ENCODE measurements at regions not wholly inside any gene's neighbourhood (a gene's known extent, or its start where the extent isn't known, plus 50 kb on each side); places are given as distances from the start of the nearest gene placed in this dataset.

DNA sequence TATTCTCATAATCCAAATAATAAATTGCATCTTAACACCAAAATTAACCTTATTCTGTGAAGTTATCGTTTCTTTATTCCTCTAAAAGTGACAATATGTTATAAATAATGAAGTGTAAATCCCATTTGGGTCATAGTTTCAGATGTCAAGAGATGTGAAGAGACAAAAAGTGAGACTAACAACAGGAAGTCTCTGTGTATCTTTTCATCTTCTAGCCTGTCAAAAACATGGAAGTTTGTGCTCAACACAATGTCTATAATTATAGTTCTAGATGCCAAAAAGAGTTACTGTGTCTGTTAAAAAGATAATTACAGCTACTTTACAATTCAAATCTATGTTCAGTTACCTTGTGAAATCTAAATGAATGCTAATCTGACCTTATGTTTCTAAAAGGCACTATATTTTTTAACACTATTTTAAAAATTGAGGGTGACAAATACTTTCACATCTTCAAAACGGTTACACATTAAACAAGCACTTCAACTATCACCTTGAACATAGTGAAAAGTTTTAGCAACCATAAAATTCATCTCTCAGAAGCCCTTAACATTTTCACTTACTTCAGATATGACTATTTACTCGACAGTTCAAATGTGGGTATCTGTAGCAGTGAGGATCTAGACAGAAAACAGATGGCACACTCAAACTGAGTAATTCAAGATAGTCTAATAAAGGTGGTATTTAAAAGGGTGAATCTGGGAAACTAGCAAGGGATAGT is 509.8 kb downstream of the ARAP2 start:
- no peaks in the 10 kb centered on the region for H3K36me3 ChIP-seq (ENCODE audit: control insufficient read depth, insufficient read depth, low read length)
- H3K4me1 ChIP-seq (ENCODE audit: control insufficient read depth, insufficient read depth, low read length), result no peaks in the 10 kb centered on the region
- no peak overlapping the region for H3K9ac ChIP-seq (ENCODE audit: low read depth, low read length)
- no peaks in the 10 kb centered on the region for H3K27me3 ChIP-seq (ENCODE audit: control insufficient read depth, insufficient read depth, low read length)
- no peak overlapping the region for H3K4me3 ChIP-seq (ENCODE audit: low read depth, low read length)
- H3K9me3 ChIP-seq (ENCODE audit: control insufficient read depth, insufficient read depth, low read length), result no peaks in the 10 kb centered on the region

DNA sequence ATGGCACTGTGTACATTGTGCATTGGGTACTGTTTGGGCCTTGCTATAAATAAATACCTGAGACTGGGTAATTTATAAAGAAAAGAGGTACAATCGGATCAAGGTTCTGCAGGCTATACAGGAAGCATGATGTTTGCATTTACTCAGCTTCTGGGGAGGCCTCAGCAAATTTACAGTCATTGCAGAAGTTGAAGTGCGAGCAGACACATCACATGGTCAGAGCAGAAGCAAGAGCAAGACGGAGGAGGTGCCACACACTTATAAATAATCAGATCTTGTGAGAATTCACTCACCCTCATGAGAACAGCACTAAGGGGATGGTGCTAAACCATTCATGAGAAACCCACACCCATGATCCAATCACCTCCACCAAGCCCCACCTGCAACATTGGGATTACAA is 505.0 kb downstream of the ARAP2 start:
- no peaks in the 10 kb centered on the region for H3K9me3 ChIP-seq (ENCODE audit: control insufficient read depth, insufficient read depth, low read length)
- H3K36me3 ChIP-seq (ENCODE audit: control insufficient read depth, insufficient read depth, low read length), result no peaks in the 10 kb centered on the region
- no peak overlapping the region for H3K9ac ChIP-seq (ENCODE audit: low read depth, low read length)
- H3K4me1 ChIP-seq (ENCODE audit: control insufficient read depth, insufficient read depth, low read length), result no peaks in the 10 kb centered on the region
- H3K4me3 ChIP-seq (ENCODE audit: low read depth, low read length), result no peak overlapping the region
- H3K27me3 ChIP-seq (ENCODE audit: control insufficient read depth, insufficient read depth, low read length), result no peaks in the 10 kb centered on the region

DNA sequence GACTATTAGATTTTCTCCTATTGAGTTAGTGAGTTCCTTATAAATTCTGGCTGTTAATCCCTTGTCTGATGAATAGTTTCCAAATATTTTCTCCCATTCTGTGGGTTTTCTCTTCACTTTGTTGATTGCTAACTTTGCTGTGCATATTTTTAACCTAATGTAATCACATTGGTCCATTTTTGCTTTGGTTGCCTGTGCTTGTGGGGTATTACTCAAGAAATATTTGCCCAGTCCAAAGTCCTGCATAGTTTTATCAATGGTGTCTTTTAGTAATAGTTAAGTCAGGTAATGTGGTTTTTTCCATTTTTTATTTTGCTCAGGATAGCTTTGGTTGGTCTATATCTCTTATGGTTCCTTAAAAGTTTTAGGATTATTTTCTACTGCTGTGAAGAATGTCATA is 490.3 kb downstream of the ARAP2 start:
- Histone ChIP-seq H3K36me3 (ENCODE audit: control insufficient read depth, insufficient read depth, low read length) (no peaks in the 10 kb centered on the region), H3K4me1 (ENCODE audit: control insufficient read depth, insufficient read depth, low read length) (no peaks in the 10 kb centered on the region), H3K27me3 (ENCODE audit: control insufficient read depth, insufficient read depth, low read length) (no peaks in the 10 kb centered on the region), H3K9me3 (ENCODE audit: control insufficient read depth, insufficient read depth, low read length) (no peaks in the 10 kb centered on the region), H3K9ac (ENCODE audit: low read depth, low read length) (no peak overlapping the region), H3K4me3 (ENCODE audit: low read depth, low read length) (no peak overlapping the region)

DNA sequence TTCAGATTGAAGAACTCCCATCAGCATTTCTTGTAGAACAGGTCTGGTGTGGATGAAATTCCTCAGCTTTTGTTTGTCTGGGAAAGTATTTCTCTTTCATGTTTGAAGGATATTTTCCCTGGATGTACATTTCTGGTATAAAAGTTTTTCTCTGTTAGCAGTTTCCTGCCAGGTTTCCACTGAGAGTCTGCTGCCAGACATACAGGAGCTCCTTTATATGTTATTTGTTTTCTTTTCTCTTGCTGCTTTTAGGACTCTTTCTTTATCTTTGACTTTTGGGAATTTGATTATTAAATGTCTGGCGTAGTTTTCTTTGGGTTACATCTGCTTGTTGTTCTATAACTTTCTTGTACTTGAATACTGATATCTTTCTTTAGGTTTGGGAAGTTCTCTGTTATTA is 486.5 kb downstream of the ARAP2 start:
- H3K9ac ChIP-seq (ENCODE audit: low read depth, low read length), result no peak overlapping the region
- H3K36me3 ChIP-seq (ENCODE audit: control insufficient read depth, insufficient read depth, low read length), result no peaks in the 10 kb centered on the region
- H3K27me3 ChIP-seq (ENCODE audit: control insufficient read depth, insufficient read depth, low read length), result no peaks in the 10 kb centered on the region
- H3K9me3 ChIP-seq (ENCODE audit: control insufficient read depth, insufficient read depth, low read length), result no peaks in the 10 kb centered on the region
- H3K4me1 ChIP-seq (ENCODE audit: control insufficient read depth, insufficient read depth, low read length), result no peaks in the 10 kb centered on the region
- H3K4me3 ChIP-seq (ENCODE audit: low read depth, low read length), result no peak overlapping the region

DNA sequence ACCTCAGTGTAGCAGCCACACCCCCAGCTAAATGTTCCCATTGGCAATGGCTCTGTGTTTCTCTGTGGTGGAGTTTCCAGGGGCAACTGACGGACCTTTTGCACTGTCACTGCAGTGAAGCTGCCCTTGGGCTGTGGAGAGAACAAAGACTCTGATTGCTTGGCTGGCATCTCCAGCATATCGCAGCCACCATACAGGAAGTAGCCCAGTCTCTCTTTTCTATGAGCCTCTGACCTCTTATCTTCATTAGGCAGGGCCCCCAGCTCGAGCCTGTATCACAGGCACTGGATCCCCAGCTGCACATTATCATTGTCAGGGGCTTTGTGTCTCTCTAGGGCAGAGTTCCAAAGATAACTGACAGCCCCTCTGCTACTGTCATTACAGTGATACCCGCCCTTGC is 483.5 kb downstream of the ARAP2 start:
- Histone ChIP-seq H3K27me3 (ENCODE audit: control insufficient read depth, insufficient read depth, low read length) (no peaks in the 10 kb centered on the region), H3K36me3 (ENCODE audit: control insufficient read depth, insufficient read depth, low read length) (no peaks in the 10 kb centered on the region), H3K4me1 (ENCODE audit: control insufficient read depth, insufficient read depth, low read length) (no peaks in the 10 kb centered on the region), H3K9me3 (ENCODE audit: control insufficient read depth, insufficient read depth, low read length) (no peaks in the 10 kb centered on the region), H3K4me3 (ENCODE audit: low read depth, low read length) (no peak overlapping the region), H3K9ac (ENCODE audit: low read depth, low read length) (no peak overlapping the region)

DNA sequence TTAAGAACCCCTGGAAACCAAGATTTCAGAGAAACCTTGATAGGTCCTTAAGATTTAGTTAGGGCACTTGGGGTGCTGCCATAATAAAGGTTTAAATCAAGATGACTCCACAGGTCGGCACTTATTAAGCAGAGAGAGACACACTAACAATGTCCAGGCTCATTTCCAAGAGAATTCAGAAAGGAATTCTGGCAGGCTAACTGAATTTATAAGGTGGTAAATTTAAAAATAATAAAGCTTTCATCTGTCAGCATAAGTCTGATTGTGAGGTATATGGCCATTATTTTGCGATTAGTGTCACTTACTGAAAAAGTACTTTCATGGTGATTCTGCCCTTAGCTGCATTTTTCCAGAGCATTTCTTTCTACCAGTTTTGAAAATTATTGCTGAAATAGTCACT is 472.7 kb downstream of the ARAP2 start:
- Histone ChIP-seq H3K4me1 (ENCODE audit: control insufficient read depth, insufficient read depth, low read length) (no peaks in the 10 kb centered on the region), H3K9me3 (ENCODE audit: control insufficient read depth, insufficient read depth, low read length) (no peaks in the 10 kb centered on the region)

DNA sequence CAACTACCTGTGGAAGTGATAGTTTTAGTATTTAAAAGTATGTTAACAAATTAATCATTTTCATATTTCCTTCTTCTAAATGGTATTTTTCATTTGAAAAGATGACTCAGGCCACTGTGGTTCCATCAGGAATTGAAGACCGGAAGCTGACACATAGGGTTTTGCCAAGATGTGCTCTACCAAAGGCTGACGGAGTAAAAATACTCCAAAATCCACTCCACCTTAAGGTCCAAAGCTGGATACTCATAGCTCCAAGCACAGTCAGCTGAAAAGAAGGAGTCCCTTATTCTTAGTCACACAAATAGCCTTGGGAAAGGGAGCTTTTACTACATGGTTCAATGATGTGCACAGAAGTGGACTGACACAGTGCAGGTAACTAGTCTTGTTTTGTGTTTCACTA is 472.0 kb downstream of the ARAP2 start:
- Histone ChIP-seq H3K4me3 (ENCODE audit: low read depth, low read length) (no peak overlapping the region), H3K27me3 (ENCODE audit: control insufficient read depth, insufficient read depth, low read length) (no peaks in the 10 kb centered on the region)

More for the DNA sequence above, 472.7 kb downstream of the ARAP2 start:
- H3K36me3 ChIP-seq (ENCODE audit: control insufficient read depth, insufficient read depth, low read length), result no peaks in the 10 kb centered on the region
- H3K4me3 ChIP-seq (ENCODE audit: low read depth, low read length), result no peak overlapping the region
- no peak overlapping the region for H3K9ac ChIP-seq (ENCODE audit: low read depth, low read length)
- no peaks in the 10 kb centered on the region for H3K27me3 ChIP-seq (ENCODE audit: control insufficient read depth, insufficient read depth, low read length)

DNA sequence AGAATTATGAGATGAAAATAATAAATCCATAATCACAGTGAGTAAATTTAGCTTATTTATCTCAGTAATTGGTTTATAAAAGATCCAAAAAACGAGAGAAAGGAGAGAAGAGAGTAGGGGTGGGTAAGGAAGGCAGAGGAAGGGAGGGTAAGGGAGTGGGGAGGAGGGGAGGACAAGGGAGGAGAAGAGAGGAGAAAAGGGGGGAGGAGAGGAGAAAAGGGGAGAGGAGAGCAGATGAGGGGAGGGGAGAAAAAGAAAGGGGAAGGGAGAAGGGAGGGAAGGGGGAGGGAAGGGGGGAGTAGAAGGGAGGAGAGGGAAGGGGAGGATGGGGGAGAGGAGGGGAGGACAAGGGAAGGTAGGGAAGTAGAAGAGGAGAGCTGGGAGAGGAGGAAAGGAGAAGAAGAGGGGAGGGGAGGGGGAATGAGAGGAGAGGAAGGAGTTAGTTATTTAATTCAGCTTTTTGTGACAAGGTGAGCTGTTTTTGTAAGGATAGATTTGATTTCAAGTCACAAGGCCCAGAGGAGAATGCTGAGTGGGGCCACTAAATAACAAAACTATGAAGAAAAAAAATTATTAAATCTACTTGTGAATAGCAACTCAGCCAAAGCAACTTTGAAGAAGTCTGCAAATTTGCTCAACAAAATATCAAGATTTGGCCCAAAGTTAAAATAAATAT is 454.3 kb downstream of the ARAP2 start:
- Histone ChIP-seq H3K4me1 (ENCODE audit: control insufficient read depth, insufficient read depth, low read length) (no peaks in the 10 kb centered on the region), H3K36me3 (ENCODE audit: control insufficient read depth, insufficient read depth, low read length) (no peaks in the 10 kb centered on the region), H3K27me3 (ENCODE audit: control insufficient read depth, insufficient read depth, low read length) (no peaks in the 10 kb centered on the region), H3K4me3 (ENCODE audit: low read depth, low read length) (no peak overlapping the region), H3K9ac (ENCODE audit: low read depth, low read length) (no peak overlapping the region), H3K9me3 (ENCODE audit: control insufficient read depth, insufficient read depth, low read length) (no peaks in the 10 kb centered on the region)

More for the DNA sequence above, 472.0 kb downstream of the ARAP2 start:
- H3K9me3 ChIP-seq (ENCODE audit: control insufficient read depth, insufficient read depth, low read length), result no peaks in the 10 kb centered on the region
- no peak overlapping the region for H3K9ac ChIP-seq (ENCODE audit: low read depth, low read length)
- no peaks in the 10 kb centered on the region for H3K36me3 ChIP-seq (ENCODE audit: control insufficient read depth, insufficient read depth, low read length)
- no peaks in the 10 kb centered on the region for H3K4me1 ChIP-seq (ENCODE audit: control insufficient read depth, insufficient read depth, low read length)

DNA sequence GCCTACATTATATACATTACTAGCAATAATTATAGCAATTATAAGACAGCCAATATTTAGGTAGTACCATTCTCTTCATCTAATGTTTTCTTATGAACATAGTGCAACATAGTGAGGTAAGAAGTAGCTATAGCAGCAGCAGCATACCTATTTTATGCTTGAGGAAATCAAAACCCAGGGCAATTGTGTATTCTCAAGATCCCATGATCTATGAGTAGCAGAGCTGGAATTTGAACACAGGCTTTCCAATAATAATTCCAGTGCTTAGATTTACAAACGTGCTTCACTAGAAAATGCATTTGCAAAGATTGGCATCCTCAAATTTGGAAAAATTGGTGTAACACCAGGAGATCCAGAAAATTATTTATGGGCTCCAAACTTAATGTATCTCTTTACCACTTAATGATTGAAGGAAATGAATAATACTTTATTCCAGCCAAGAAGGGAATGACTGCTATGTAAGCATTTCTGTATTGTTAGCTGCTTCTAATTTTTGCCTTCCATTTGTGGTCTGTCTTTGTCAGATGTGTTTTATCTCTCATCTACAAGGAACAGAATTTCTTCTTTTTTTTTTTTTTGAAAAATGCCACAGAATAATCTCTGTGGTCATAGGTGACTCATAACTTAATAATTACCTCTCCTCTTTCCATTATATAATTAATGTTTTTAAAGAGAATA is 451.1 kb downstream of the ARAP2 start:
- Histone ChIP-seq H3K4me3 (ENCODE audit: low read depth, low read length) (no peak overlapping the region), H3K9me3 (ENCODE audit: control insufficient read depth, insufficient read depth, low read length) (no peaks in the 10 kb centered on the region), H3K36me3 (ENCODE audit: control insufficient read depth, insufficient read depth, low read length) (no peaks in the 10 kb centered on the region), H3K27me3 (ENCODE audit: control insufficient read depth, insufficient read depth, low read length) (no peaks in the 10 kb centered on the region), H3K4me1 (ENCODE audit: control insufficient read depth, insufficient read depth, low read length) (no peaks in the 10 kb centered on the region), H3K9ac (ENCODE audit: low read depth, low read length) (no peak overlapping the region)

DNA sequence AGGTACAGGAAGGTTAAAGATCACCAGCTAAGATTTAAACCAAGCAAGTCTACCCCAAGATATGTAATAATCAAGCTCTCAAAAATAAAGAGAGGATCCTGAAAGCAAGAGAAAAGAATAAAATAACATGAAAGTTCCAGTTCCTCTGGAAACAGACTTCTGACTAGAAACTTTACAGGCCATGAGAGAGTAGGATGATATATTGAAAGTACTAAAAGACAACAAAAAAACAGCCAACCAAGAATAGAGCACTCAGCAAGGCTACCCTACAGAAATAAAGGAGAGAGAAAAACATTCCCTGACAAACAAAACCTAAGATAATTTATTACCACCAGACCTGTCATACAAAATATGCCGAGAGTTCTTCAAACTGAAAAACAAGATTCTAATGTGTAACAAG is 450.5 kb downstream of the ARAP2 start:
- H3K9ac ChIP-seq (ENCODE audit: low read depth, low read length), result no peak overlapping the region
- no peaks in the 10 kb centered on the region for H3K36me3 ChIP-seq (ENCODE audit: control insufficient read depth, insufficient read depth, low read length)
- no peaks in the 10 kb centered on the region for H3K4me1 ChIP-seq (ENCODE audit: control insufficient read depth, insufficient read depth, low read length)
- H3K27me3 ChIP-seq (ENCODE audit: control insufficient read depth, insufficient read depth, low read length), result no peaks in the 10 kb centered on the region
- H3K9me3 ChIP-seq (ENCODE audit: control insufficient read depth, insufficient read depth, low read length), result no peaks in the 10 kb centered on the region
- no peak overlapping the region for H3K4me3 ChIP-seq (ENCODE audit: low read depth, low read length)

DNA sequence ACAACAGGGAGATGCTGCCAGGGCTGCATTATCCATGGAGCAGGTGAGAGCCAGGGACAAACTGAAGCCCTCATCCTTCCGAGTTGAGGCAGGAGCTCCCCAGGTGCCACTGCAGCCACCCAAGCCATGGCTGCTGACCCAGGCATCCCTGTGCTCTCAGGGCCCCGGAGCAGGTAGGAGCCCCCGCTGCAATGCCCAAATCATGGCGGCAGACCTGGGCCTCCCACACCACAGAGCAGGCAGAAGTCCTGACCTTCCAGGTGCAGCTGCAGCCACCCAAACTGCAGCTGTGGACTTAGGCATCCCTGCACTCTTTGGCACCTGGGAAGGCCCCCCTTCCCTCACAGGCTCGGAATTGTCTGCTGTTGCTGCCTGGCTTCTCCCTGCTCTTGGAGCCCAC is 443.6 kb downstream of the ARAP2 start:
- Histone ChIP-seq H3K9ac (ENCODE audit: low read depth, low read length) (no peak overlapping the region), H3K4me1 (ENCODE audit: control insufficient read depth, insufficient read depth, low read length) (no peaks in the 10 kb centered on the region), H3K27me3 (ENCODE audit: control insufficient read depth, insufficient read depth, low read length) (no peaks in the 10 kb centered on the region), H3K36me3 (ENCODE audit: control insufficient read depth, insufficient read depth, low read length) (no peaks in the 10 kb centered on the region), H3K4me3 (ENCODE audit: low read depth, low read length) (no peak overlapping the region), H3K9me3 (ENCODE audit: control insufficient read depth, insufficient read depth, low read length) (no peaks in the 10 kb centered on the region)

DNA sequence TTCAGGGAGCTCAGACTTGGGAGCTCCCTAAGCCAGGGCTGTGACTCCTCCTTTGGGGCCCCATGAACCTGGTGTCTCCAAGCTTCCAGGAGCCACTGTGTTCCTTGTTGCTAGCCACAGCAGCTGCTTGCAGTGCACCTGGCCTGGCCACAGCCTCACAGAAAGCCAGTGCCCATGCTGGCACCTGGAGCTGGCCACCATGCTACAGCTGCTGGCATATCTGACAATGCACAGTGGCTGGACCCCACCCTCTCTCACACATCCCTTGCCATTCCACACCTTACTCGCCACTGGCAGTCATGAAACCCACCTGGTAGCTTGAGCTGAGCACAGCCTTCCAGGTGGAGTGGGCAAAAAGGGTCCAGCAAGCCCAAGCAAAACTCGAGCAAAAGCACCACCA is 441.7 kb downstream of the ARAP2 start:
- no peaks in the 10 kb centered on the region for H3K4me1 ChIP-seq (ENCODE audit: control insufficient read depth, insufficient read depth, low read length)
- H3K9ac ChIP-seq (ENCODE audit: low read depth, low read length), result no peak overlapping the region
- H3K27me3 ChIP-seq (ENCODE audit: control insufficient read depth, insufficient read depth, low read length), result no peaks in the 10 kb centered on the region
- H3K9me3 ChIP-seq (ENCODE audit: control insufficient read depth, insufficient read depth, low read length), result no peaks in the 10 kb centered on the region
- no peak overlapping the region for H3K4me3 ChIP-seq (ENCODE audit: low read depth, low read length)
- H3K36me3 ChIP-seq (ENCODE audit: control insufficient read depth, insufficient read depth, low read length), result no peaks in the 10 kb centered on the region
